K562 (cell line): ENCODE measurements at regions not wholly inside any gene's neighbourhood (a gene's known extent, or its start where the extent isn't known, plus 50 kb on each side); places are given as distances from the start of the nearest gene placed in this dataset.

Source experiments
- ATF6 ChIP-seq: sonication (generic); formaldehyde crosslinking; IDR thresholded peaks from 2 replicates; pipeline ENCODE4 v1.4.0; 2020; ENCODE audit warnings: mild to moderate bottlenecking, missing genetic modification reagents
- BRCA1 ChIP-seq, 2 experiments: fragments of 450-650 bp in 1 of 2; sonication (generic) in 1 of 2; formaldehyde crosslinking in 1 of 2; IDR thresholded peaks; 2 replicates each; pipeline versions ENCODE4 v1.5.0 to v1.6.1; 2017 to 2020; ENCODE audit warnings: mild to moderate bottlenecking in 1 of 2, missing genetic modification reagents in 1 of 2
- CREBBP ChIP-seq: IDR thresholded peaks from one replicate; pipeline ENCODE4 v1.6.1; 2012; ENCODE audit warnings: low read depth, mild to moderate bottlenecking, control low read depth, inconsistent platforms, low read length
- CTCF ChIP-seq, 3 experiments: IDR thresholded peaks in 2 of 3; conservative IDR thresholded peaks in 1 of 3; 2 replicates each; pipeline ENCODE4 v1.5.1; 2011 to 2012; ENCODE audit warnings: low read length in 3 of 3, mild to moderate bottlenecking in 3 of 3, control low read depth in 2 of 3, improper control_type of control experiment in 1 of 3, inconsistent platforms in 1 of 3, low read depth in 1 of 3, mixed read lengths in 1 of 3, moderate library complexity in 1 of 3; ENCODE audit not compliant: insufficient read depth in 2 of 3
- ELF1 ChIP-seq: fragments of 200-800 bp; sonication (Bioruptor generic); IDR thresholded peaks from 2 replicates; pipeline ENCODE4 v1.6.1; 2016; ENCODE audit warnings: missing genetic modification characterization, missing compliant biosample characterization
- IRF2 ChIP-seq: sonication (generic); formaldehyde crosslinking; IDR thresholded peaks from 2 replicates; pipeline ENCODE4 v1.8.1; 2022; ENCODE audit warnings: mild to moderate bottlenecking, missing genetic modification reagents
- MYNN ChIP-seq, 2 experiments: sonication (generic); formaldehyde crosslinking in 1 of 2; IDR thresholded peaks; 2 replicates each; pipeline versions ENCODE4 v1.5.0 to v1.6.1; 2016 to 2020; ENCODE audit warnings: antibody characterized with exemption in 1 of 2, missing genetic modification reagents in 1 of 2
- NFXL1 ChIP-seq: fragments of 450-650 bp; formaldehyde crosslinking; IDR thresholded peaks from 2 replicates; pipeline ENCODE4 v1.4.0; 2021; ENCODE audit warnings: mild to moderate bottlenecking
- RBM15 ChIP-seq: fragments of 200-400 bp; formaldehyde crosslinking; IDR thresholded peaks from 2 replicates; pipeline ENCODE4 v1.6.1; 2018; ENCODE audit warnings: mild to moderate bottlenecking, low read length, moderate library complexity; ENCODE audit not compliant: insufficient read depth
- XRCC4 ChIP-seq: IDR thresholded peaks from one replicate; pipeline ENCODE4 v1.6.1; 2011; ENCODE audit not compliant: insufficient read depth, insufficient read length; ENCODE audit errors: extremely low read depth
- ZKSCAN3 ChIP-seq: fragments of 250-450 bp; sonication (Bioruptor Pico); IDR thresholded peaks from 2 replicates; pipeline ENCODE4 v1.4.0; 2020
- ZNF197 ChIP-seq: fragments of 200-800 bp; sonication (Bioruptor generic); IDR thresholded peaks from 2 replicates; pipeline ENCODE4 v1.6.1; 2016; ENCODE audit warnings: low read depth, missing genetic modification characterization, missing compliant biosample characterization
- ZNF561 ChIP-seq: fragments of 450-650 bp; formaldehyde crosslinking; conservative IDR thresholded peaks from 2 replicates; pipeline ENCODE4 v1.4.0; 2020; ENCODE audit warnings: mild to moderate bottlenecking, moderate library complexity

DNA sequence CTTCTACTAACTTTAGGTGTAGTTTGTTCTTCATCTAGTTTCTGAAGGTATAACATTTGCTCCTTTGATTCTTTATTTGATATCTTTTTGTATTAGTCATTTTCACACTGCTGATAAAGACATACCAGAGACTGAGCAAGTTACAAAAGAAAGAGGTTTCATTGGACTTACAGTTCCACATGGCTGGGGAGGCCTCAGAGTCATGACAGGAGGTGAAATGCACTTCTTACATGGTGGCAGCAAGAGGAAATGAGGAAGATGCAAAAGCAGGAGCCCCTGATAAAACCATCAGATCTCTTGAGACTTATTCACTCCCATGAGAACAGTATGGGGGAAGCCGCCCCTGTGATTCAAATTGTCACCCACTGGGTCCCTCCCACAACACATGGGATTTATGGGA is 544.4 kb upstream of the DSEL start:
- no peak for TF ChIP-seq BRCA1 (IDR thresholded peaks at IDR 0.05)
- TF ChIP-seq BRCA1 (CRISPR knock-in tag; IDR thresholded peaks at IDR 0.05): no peak
- TF ChIP-seq CTCF (IDR thresholded peaks at IDR 0.05 in 2 of 3, conservative IDR thresholded peaks at IDR 0.05 in 1 of 3; ENCODE audit: insufficient read depth in 2 of 3, low read depth in 1 of 3, low read length in 3 of 3): no peak
- no peak for TF ChIP-seq CREBBP
- TF ChIP-seq ZKSCAN3 (CRISPR knock-in tag): no peak
- TF ChIP-seq RBM15: no peak
- no peak for TF ChIP-seq ZNF197 (CRISPR knock-in tag)
- TF ChIP-seq NFXL1 (CRISPR knock-in tag): no peak
- TF ChIP-seq XRCC4: no peak
- TF ChIP-seq ELF1: no peak
- no peak for TF ChIP-seq IRF2
- TF ChIP-seq ATF6: no peak
- TF ChIP-seq MYNN (IDR thresholded peaks at IDR 0.05): no peak
- TF ChIP-seq MYNN (CRISPR knock-in tag; IDR thresholded peaks at IDR 0.05): no peak
- TF ChIP-seq ZNF561: no peak
